H54 (cell line): ENCODE measurements at regions not wholly inside any gene's neighbourhood (a gene's known extent, or its start where the extent isn't known, plus 50 kb on each side); places are given as distances from the start of the nearest gene placed in this dataset.
"Not testable (repeated sequence)": the region's sequence is repeated elsewhere in the genome, so short reads cannot be mapped to it uniquely, and the experiment has no call there.

Experiments used
- DNase-seq: peaks from one replicate; pipeline ENCODE4 v3.0.0; 2011; ENCODE audit warnings: low spot score, mixed read lengths; ENCODE audit not compliant: insufficient read length
- FAIRE-seq: peaks from 3 replicates; lab custom pipeline; 2011; peaks lifted over from hg19 to GRCh38; lab: Jason Lieb, UNC
- POLR2A ChIP-seq: IDR thresholded peaks from 2 replicates; pipeline ENCODE4 v1.6.1; 2011; ENCODE audit warnings: low read depth, mild to moderate bottlenecking, low read length

DNA sequence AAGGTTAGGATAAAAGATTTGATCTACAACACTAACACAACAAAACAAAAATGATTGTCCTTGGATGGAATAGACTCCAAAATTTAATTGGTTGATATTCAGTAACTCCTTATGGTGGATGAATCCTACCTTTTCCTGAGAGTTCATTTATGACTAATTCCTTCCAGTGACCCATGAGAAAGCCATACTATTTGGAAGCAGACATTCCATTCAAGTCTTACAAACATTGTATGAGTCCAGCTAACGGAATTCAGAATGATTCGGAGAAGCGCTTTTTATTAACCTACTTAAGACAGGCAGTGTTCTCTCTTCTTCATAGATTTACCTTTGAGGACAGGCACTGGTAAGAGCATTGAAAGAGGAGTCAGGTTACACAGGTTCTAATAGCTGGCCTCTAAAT is 155.6 kb upstream of the ZNF648 start:
- TF ChIP-seq POLR2A: no peak
- no peak for DNase-seq
- FAIRE-seq: no peak

DNA sequence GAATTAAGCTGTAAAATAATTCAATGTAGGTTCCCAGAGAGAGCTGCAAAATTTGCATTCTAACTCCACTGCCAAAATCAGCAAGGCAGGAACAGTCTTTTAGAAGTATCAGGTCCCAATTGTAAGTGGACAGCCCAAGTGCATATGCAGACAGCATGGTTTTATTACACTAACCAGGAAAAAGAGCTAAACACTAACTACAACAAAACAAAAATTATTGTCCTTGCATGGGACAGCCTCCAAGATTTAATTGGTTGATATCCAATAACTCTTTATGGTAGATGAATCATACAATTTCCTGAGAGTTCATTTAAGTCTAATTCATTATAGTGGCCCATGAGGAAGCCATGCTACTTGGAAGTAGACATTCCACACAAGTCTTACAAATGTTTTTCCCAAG is 154.3 kb upstream of the ZNF648 start:
- FAIRE-seq: no peak

DNA sequence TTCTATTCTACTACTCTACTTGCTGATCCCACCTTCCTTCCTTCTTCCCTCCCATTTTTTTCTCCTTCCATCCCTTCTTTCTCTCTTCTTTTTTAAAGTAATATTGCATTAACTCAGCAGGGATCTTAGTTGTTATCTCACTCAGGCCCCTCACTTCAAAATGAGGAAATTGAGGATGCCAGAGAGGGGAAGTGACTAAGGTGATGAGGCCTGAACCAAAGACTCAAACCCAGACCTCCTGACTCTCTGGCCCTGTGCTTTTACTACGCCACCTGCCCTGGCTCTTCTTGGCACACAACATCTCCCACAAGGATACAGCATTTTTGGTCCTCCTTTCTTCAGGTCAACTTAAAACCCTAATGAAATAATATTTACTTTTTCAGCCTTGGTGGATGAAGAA is 151.7 kb upstream of the ZNF648 start:
- FAIRE-seq (no peak), DNase-seq (no peak)
- no peak for TF ChIP-seq POLR2A

More for the DNA sequence above, 154.3 kb upstream of the ZNF648 start:
- TF ChIP-seq POLR2A: no peak
- DNase-seq: no peak

DNA sequence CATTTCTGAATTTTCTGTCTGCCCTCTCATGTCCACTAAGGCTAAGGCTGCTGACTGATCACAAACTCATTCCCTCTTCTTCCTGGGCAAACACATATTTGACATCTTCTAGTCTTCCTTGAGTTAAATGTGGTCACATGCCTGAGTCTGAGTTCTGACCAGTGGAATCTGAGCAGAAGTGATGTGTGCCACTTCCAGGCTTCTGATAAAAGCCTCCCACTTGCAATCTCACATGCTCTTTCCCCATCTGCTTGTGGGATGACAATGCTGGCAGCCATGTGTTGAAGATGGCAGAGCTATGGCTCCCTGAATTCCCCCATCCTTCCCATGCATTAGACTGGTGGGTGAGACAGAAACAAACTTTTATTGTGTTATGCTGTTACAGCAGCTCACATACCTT is 149.9 kb upstream of the ZNF648 start:
- DNase-seq (no peak), FAIRE-seq (no peak)
- TF ChIP-seq POLR2A: no peak

DNA sequence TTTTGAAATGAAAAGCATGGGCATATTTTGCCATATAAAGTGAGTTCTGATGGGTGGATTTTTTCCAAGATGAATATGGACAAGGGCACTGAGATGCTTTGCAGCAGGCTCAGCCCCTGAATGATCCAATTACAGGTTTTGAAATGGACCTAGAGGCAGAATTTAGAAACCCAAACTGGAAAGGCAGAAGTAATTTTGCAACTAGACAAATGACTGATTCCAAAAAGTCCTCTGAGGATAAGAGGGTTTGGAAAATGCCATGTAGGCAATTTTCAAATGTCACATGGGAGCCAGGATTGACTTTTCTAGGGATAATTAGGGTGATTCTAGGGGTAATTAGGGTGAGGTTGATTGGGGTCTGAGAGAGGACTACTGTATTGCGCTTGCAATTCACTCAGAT is 148.9 kb upstream of the ZNF648 start:
- no peak for TF ChIP-seq POLR2A
- DNase-seq (no peak), FAIRE-seq (no peak)

DNA sequence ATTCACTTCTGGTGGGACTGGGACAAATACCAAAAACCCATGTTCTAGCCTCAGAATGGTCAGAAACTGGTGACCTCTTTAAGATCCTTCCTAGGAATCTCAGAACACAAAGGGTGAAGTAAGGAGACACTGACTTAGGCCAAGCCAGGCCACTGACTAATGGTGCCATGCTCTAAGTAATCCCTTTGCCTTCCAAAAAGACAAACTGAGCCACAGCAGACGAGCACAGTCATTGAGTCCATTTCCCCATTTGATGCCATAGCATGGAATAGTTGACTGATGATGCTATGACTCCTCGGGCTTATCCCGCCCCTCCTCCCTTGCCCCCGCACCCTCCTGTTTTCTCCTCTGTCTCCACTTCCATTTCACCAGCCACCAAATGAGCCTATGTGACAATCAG is 145.8 kb upstream of the ZNF648 start:
- FAIRE-seq (no peak), DNase-seq (no peak)
- TF ChIP-seq POLR2A: no peak

DNA sequence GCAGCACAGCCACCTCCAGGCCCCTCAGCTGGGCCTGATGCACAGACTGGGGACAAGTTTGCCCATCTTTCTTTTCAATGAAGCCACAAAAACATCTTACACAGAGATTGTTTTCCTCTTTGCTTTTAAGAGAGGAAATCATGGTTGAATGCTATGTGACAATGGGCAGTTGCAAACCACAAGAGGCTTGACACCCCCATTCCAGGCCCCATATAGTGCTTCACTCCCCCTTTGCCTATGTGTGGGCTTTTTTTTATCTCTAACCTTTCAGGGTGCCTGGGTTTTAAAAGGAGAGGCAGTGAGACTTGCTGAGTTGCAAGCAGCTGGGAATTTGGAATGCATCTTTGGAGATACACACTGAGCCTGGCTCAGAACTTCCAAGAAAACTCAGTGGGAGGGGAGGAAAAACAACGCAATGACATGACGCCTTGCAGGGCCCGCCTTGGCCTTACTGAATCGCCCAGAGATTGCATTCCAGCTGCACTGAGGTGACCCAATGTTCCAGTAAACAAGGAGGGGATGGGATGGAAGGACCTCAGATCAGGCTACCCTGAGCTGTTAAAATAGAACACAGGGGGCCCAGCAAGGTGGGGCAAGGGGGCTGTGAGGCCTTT is 145.2 kb upstream of the ZNF648 start:
- DNase-seq (no peak), FAIRE-seq (no peak)
- no peak for TF ChIP-seq POLR2A

DNA sequence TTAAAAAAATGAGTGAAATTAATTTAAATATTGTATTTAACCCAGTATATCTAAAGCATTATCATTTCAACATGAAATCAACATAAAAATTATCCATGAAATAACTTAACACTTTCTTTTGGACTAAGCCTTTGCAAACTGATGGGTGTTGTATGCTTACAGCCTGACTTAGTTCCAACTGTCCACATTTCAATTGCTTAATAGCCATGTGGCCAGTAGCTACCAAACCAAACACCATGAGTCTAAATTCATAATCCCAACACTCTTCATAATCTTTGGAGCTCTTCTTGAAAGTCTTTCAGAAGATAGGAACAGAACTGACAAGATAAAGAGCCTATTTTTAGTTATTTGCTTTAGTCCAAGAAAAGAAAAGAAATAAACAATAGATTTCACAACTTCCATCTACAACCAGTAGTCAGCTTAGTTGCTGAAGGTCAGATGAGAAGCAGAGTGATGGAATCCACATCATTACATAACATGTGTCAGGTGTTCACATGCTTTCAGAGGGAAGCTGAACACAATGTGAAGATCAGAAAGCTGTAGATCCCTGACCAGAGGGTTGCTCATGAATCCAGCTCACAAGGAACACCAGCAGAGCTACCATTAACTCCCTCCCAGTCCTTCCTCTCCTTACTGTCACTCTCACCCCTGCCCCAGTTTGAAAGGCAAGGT is 144.0 kb upstream of the ZNF648 start:
- no peak for FAIRE-seq
- no peak for TF ChIP-seq POLR2A
- no peak for DNase-seq

DNA sequence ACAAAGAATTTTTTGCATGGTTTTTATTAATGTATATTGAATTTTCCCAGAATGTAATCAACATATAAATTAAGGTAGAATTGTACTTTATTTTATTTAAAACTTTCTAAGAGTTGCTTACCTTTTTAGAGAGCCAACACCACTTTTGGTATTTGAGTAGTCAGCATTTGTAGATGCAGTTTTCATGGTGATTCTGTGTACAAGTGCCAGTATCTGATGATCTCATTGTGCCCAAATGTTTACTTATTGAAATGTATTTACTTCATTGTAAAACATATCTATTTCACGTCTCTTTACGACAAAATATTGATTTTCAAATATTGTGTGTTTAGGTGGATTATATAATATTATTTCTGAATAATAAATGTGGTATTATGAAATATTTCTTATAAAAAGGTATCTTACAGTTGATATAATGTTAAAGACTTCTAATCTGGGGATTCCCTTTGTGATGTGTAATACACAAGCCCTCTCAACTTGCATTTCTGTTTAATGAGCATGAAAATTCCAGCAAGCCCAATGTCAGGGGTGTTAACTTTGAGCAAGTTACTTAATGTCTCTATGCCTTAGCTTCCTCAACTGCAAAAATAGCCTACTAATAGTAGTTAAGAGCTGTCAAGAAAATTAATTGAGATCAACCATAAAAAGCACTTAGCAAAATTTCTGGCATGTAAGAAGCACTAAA is 141.8 kb upstream of the ZNF648 start:
- no peak for TF ChIP-seq POLR2A
- no peak for FAIRE-seq

DNA sequence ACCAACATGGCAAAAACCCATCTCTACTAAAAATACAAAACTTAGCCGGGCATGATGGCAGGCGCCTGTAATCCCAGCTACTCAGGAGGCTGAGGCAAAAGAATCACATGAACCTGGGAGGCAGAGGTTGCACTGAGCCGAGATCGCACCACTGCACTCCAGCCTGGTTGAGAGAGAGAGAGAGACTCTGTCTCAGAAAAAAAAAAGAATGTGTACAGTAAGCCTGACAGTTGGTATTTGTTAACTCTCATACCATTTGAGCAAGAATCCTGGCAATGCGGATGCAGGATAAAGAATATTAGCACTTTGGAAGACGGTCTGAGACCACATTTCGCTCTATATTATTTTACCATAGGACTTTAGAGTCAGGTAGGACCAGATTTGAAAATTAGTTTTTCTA is 140.0 kb upstream of the ZNF648 start:
- not testable (repeated sequence) for FAIRE-seq, DNase-seq

More for the DNA sequence above, 141.8 kb upstream of the ZNF648 start:
- no peak for DNase-seq

DNA sequence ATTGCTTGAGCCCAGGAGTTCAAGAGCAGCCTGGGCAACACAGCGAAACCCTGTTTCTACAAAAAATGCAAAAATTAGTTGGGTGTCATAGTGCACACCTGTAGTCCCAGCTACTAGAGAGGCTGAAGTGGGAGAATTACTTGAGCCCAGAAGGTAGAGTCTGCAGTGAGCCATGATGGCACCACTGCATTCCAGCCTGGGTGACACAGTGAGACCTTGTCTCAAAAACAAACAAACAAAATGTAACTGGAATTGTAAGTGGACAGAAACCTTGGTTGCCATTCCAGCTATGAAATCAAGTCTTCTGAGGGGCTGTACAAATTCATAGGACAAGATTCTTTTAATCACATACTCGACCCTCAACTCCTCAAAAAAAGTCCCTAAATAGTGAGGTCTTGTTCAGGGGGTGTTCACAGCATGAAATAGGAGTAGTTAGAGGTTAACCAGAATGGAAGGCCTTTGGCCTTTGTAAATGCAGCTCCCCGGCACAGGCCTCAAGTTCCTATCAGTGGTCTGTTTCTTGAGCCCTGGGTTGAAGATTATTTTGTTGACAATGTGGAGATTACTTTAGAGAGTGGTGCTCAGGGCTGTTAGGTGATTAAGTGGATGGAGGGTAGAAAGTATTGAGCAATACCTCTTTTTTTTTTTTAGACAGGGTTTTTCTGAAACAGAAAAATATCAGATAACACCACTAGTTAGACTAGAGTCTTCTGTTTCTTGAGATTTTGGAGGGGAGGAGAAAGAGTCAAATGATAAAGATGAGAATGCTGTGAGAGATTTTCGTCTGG is 138.7 kb upstream of the ZNF648 start:
- FAIRE-seq (no peak), DNase-seq (no peak)
- TF ChIP-seq POLR2A: no peak

DNA sequence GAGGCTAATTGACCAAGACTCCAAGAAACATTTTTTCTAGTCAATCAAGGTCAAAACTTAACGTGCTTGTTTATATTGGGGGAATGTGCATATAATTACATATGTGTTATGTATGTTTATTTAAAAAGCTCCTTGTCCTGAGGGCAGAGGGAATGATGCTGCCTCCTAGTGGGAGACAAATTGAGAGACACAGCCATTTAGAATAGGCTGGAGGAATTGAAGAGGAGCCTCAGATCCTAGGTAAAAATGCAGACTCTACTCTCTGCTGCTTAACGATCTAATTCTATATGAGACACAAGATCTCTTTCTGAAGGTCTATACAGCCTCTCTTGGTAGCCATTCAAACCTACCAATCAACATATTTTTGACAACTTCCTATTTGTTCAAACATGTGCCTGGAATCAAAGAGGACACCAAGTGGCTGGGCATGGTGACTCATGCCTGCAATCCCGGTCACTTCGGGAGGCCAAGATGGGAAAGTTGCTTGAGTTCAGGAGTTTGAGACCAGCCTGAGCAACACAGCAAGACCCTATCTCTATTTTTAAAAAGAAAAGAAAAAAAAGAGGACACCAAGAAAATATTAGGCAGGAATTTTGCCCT is 136.6 kb upstream of the ZNF648 start:
- DNase-seq: no peak
- no peak for FAIRE-seq
- TF ChIP-seq POLR2A: no peak
